ENCODE measurements at regions not wholly inside any gene's neighbourhood (a gene's known extent, or its start where the extent isn't known, plus 50 kb on each side); places are given as distances from the start of the nearest gene placed in this dataset.

GRCh38 chr4:184889666-184890335, 64.0 kb upstream of the ACSL1 start (continued):
- no peak for TF ChIP-seq YY1 (IDR thresholded peaks at IDR 0.05; ENCODE audit: low read depth, low read length)
- TF ChIP-seq CBX5 (IDR thresholded peaks at IDR 0.05; ENCODE audit: low read depth, low read length): no peak
- no peak for TF ChIP-seq JUN (IDR thresholded peaks at IDR 0.05; ENCODE audit: low read depth, low read length)
- no peak for TF ChIP-seq SIX5 (IDR thresholded peaks at IDR 0.05; ENCODE audit: low read depth, low read length)
- no peak for TF ChIP-seq HDAC6 (IDR thresholded peaks at IDR 0.05; ENCODE audit: low read depth, low read length)
- TF ChIP-seq CEBPB (IDR thresholded peaks at IDR 0.05; ENCODE audit: low read depth, low read length): no peak
- no peak for TF ChIP-seq RNF2 (IDR thresholded peaks at IDR 0.05; ENCODE audit: borderline replicate concordance, low read depth, low read length, missing control alignments, poor library complexity, severe bottlenecking)
- no peak for TF ChIP-seq TBP (IDR thresholded peaks at IDR 0.05; ENCODE audit: low read depth, low read length)
- TF ChIP-seq CHD7 (IDR thresholded peaks at IDR 0.05; ENCODE audit: insufficient replicate concordance, low read length): no peak

All from H1 (cell line).